HL-60/S4 treated with phorbol 12-myristate 13-acetate at 8.2 ng/mL for 4 days and 3 days (cell line): ENCODE measurements at regions not wholly inside any gene's neighbourhood (a gene's known extent, or its start where the extent isn't known, plus 50 kb on each side); places are given as distances from the start of the nearest gene placed in this dataset.

Experiments
- in situ Hi-C: fragments of 300-500 bp; cut with MboI; formaldehyde crosslinking; loops from 2 replicates; pipeline ENCODE4 v1.15.0; 2022; ENCODE audit warnings: low sequenced_read_pairs

DNA sequence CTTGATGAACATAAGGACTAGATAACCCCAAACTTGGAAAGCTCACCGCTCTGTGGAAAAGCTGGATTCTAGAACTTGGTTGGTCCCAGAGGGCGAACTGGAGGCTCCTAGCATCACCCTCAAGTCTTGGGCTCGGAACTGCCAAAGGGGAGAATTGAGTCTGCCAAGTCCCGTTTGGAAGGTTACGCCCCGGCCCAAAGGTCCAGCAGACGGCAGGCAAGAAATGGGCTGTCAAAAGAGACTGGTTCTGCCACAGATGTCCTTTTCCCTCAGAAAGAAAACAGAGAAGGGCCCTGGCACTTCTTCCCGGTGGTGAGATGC is 182.2 kb downstream of the ANAPC1 start:
- in situ Hi-C loops, result loop anchor here (25.0 kb wide), 1 partner anchor 589 kb away; the partner anchor contains the start of gene BCL2L11

DNA sequence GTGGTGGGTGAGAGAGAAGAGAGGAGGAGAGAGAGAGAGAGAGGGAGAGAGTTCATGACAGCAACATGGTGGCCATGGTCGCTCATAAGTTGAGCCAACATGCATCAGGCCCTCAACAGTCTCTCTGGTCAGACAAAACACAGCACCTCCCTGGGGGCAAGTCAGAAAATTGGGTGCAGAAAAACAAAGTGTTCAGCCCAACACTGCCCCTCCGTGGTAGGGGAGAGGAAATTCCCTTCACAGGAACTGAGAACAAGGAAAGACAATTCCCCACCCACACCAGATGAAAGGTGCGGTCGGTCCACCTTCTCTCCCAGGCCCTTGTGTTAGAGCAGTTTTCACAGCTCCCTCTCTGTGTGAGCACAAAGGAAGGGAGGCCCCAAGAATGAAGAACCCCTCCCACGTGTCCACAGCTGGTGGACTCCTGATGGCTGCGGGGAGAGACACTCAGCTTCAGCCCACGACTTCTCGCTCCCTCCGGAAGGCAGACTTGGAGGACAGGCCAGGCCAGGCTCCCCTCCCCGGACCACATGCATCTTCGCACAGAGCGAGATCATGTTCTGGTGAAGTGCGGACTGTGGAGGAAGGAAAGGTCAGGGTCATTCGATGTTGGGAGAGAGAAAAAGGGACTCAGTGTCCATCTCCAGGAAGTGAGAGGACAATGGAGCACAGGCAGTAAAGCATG is 181.7 kb downstream of the ANAPC1 start:
- in situ Hi-C loops, result loop anchor here (25.0 kb wide), 1 partner anchor 590 kb away; the partner anchor contains the start of gene BCL2L11

- in situ Hi-C loops, result loop anchor here (25.0 kb wide), 1 partner anchor 590 kb away; the partner anchor contains the start of gene BCL2L11
These were observed 181.2 kb downstream of the ANAPC1 start for GRCh38 chr2:111702804-111703196.

GRCh38 chr2:111703759-111704158 is 180.2 kb downstream of the ANAPC1 start:
- in situ Hi-C loops, result loop anchor here (25.0 kb wide), 1 partner anchor 591 kb away; the partner anchor contains the start of gene BCL2L11

GRCh38 chr2:111704246-111704645 is 179.7 kb downstream of the ANAPC1 start:
- in situ Hi-C loops, result loop anchor here (25.0 kb wide), 1 partner anchor 592 kb away; the partner anchor contains the start of gene BCL2L11

DNA sequence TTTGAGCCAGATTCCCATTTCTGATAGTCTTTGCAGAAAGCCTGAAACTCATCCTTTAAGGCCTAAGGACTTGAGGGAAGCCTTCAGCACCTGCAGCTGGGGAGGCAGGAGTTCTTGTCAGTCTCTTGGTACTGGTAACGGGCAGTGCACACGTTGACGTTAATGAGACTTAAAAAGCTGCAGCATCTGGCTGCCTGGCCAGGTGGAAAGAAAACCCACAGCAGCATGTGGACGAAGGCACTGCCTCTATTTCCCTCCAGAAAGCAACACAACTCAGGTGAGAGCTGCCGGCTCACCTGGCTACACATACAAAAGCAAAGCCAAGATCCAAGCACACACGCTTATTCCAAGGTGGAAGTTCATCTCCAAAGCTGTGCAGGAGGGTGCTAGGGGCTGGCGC is 178.8 kb downstream of the ANAPC1 start:
- in situ Hi-C loops, result loop anchor here (25.0 kb wide), 1 partner anchor 593 kb away; the partner anchor contains the start of gene BCL2L11

- in situ Hi-C loops, result loop anchor here (25.0 kb wide), 1 partner anchor 594 kb away; the partner anchor contains the start of gene BCL2L11
These were observed 178.2 kb downstream of the ANAPC1 start for GRCh38 chr2:111705711-111706336.

DNA sequence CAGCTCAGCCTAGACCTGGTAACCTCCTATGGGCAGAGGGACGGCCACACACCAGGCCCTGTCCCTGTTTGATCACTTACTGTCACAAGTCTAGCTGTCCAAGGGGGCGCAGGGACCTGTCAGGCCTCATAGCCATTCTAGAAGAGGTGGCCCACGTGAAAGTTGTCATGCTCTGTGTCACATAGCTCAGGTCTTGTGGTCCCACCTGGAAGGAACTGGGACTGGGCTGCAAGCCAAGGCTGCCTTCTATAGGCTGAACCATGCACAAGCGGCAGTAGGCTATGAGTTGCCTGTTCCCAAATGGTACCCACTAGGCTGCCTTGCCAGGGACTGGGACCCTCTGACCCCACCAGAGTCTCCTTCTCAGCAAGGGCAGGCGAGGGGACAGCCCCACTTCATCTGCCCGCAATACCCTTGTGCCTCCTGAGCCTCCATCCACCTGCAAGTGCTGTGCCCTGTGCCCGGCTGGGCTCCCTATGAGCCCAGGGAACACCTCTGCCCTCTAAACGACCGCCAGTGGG is 177.5 kb downstream of the ANAPC1 start:
- in situ Hi-C loops, result loop anchor here (25.0 kb wide), 1 partner anchor 594 kb away; the partner anchor contains the start of gene BCL2L11

- in situ Hi-C loops, result loop anchor here (25.0 kb wide), 1 partner anchor 595 kb away; the partner anchor contains the start of gene BCL2L11
These were observed 176.3 kb downstream of the ANAPC1 start for GRCh38 chr2:111707700-111708099.

- in situ Hi-C loops, result loop anchor here (25.0 kb wide), 1 partner anchor 596 kb away; the partner anchor contains the start of gene BCL2L11
These were observed 175.4 kb downstream of the ANAPC1 start for GRCh38 chr2:111708476-111709180.

GRCh38 chr2:111709321-111709720 is 174.7 kb downstream of the ANAPC1 start:
- in situ Hi-C loops, result loop anchor here (25.0 kb wide), 1 partner anchor 597 kb away; the partner anchor contains the start of gene BCL2L11

GRCh38 chr2:111710085-111710484 is 173.9 kb downstream of the ANAPC1 start:
- in situ Hi-C loops, result loop anchor here (25.0 kb wide), 1 partner anchor 598 kb away; the partner anchor contains the start of gene BCL2L11

- in situ Hi-C loops, result loop anchor here (25.0 kb wide), 1 partner anchor 598 kb away; the partner anchor contains the start of gene BCL2L11
These were observed 173.4 kb downstream of the ANAPC1 start for GRCh38 chr2:111710613-111711012.

- in situ Hi-C loops, result loop anchor here (25.0 kb wide), 1 partner anchor 599 kb away; the partner anchor contains the start of gene BCL2L11
These were observed 172.7 kb downstream of the ANAPC1 start for GRCh38 chr2:111711270-111711669.

DNA sequence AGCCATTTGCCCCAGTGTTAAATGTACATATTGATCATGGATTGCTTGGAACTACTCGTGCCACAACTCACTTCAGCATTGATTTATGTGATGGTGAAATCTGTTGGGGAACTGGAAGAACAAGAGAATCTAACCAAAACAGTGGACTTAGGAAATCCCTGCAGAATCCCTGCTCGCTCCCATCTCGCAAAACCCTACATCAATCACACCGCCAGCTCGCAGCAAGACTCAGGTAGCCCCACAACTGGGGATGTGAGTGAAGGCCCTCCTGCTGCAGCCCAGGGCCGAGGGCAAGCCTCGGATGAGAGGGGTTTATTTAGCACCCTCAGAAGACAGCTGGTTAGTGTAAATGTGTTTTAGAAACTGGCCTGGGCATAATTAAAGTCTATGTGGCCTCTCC is 171.6 kb downstream of the ANAPC1 start:
- in situ Hi-C loops, result loop anchor here (25.0 kb wide), 1 partner anchor 600 kb away; the partner anchor contains the start of gene BCL2L11

DNA sequence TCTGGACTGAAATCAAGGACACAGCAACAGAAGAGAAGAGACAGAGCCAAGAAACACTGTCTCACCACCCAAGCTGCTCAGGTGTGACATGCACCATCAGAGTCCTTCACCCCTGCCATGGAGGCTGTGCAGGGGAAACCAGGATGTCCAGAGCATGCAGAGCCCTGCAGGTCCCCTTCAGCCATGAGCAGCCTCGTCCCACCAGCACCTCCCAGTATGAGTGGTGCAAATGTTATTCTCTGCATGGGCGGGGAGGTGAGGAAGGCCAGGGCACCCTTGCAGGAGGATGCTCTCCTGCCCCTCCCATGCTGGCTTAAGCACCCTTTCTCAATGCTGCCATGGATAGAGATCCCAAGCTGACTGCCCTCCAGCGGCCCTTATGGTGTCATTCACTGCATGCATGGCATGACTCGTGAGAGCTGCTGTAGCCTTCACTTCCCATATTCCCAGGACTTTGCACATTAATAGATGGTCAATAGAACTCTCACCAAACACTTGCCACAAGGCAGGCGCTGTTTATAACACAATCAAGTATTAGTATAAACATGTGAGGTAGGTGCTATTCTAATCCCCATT is 171.0 kb downstream of the ANAPC1 start:
- in situ Hi-C loops, result loop anchor here (25.0 kb wide), 1 partner anchor 601 kb away; the partner anchor contains the start of gene BCL2L11

GRCh38 chr2:111715987-111716904 is 167.7 kb downstream of the ANAPC1 start:
- in situ Hi-C loops, result loop anchor here (25.0 kb wide), 1 partner anchor 604 kb away; the partner anchor contains the start of gene BCL2L11

DNA sequence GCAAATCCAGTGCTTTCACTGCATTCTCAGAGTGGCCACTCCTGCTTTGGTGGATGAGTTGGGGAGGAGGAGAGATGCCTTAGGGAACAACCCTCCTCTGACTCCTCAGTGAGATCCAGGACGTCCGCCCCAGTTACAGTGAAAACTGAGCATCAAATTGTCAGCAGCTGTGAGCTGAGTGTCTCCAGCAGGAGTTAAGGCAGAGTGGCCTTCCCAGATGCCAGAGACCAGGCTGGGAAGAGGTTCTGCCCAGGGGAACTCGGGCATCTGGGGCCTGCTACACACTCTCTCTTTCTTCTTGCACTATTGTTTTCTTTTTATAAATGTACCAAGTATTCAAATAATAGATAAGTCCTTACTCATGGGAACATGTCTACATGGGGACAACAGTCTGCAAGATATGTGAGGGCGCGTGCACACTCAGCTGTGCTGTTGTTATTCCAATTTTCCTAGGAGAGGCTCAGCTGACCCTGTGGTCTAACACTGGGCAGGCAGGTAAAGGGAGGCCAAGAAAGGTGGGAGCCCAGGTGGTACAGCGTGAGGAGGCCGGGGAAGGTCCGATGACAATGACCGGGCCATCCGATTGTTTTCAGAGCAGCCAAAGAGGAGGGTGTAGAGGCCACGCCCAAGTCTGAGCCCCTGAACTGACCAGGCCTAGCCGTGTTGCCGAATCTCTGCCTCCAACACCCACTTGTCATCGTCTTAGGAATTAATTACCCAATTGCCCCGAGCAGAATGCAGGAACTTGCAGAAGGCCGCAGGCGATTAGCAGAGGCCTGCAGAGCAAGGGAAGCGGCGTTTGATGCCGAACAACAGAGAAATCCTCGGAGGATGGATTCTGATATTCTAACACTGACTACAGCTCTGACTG is 166.9 kb downstream of the ANAPC1 start:
- in situ Hi-C loops, result loop anchor here (25.0 kb wide), 1 partner anchor 605 kb away; the partner anchor contains the start of gene BCL2L11
